Globus pallidus (tissue), 1 donor: ENCODE measurements at regions not wholly inside any gene's neighbourhood (a gene's known extent, or its start where the extent isn't known, plus 50 kb on each side); places are given as distances from the start of the nearest gene placed in this dataset.

ENCODE experiments used
- DNase-seq: peaks from one replicate; pipeline ENCODE4 v3.0.0-alpha.2; 2015; ENCODE audit warnings: low spot score

GRCh38 chr18:57202881-57203280 lies 56.0 kb downstream of the BOD1L2 start:
- DNase-seq, result no peak

GRCh38 chr18:57205641-57206040 lies 58.8 kb downstream of the BOD1L2 start:
- DNase-seq, result no peak

GRCh38 chr18:57207124-57207916 lies 60.4 kb downstream of the BOD1L2 start:
- DNase-seq, result no peak

GRCh38 chr18:57208047-57208446 lies 61.2 kb downstream of the BOD1L2 start:
- DNase-seq, result no peak

DNA sequence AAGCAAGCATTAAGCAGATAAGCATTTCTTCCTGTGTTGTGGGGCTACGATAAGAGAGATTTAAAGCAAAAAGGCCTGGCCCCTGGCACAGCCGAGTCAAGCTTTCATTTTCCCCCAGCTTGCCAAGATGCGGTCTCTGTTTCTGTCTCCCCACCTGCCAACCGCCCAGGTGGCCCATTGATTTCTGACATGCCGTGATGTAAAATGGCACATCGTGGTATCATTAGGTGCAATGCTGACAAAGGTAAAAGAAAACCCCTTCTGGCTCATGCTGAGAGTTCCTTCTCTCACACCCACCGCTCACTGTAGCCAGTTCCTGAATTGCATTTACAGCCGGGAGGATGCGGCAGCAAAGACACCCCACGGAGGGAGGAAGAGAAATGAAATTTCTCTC lies 62.8 kb downstream of the BOD1L2 start:
- DNase-seq, result no peak

- DNase-seq, result no peak
Measured at GRCh38 chr18:57210107-57210715, 63.3 kb downstream of the BOD1L2 start.

DNA sequence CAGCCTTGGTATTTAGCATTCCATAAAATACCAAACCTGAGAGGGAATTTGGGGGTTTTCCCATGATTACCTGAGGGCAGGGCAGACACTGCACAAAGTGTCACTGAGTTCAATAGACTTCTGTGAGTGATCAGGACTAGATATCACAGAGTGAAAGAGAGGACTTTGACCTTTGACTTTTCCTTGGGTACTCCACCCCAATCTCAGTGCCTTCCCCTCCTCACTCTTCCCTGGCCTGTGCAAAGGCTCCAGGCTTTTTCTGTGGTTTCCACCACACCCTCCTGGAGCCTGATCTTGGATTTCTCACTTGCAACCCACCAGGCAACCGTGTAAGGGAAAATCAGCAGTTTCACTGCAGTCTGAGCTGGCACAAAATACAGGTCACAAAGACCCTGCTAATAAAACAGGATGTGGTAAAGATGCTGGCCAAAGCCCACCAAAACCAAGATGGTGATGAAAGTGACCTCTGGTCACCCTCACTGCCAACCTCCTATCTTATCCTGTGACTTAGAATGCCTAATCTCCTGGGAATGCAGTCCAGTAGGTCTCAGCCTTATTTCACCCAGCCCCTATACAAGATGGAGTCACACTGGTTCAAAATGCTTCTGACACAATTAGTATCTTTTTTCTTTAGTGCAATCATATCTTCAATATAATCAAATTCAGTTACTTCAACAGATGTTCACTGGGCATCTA lies 64.0 kb downstream of the BOD1L2 start:
- no peak for DNase-seq

DNA sequence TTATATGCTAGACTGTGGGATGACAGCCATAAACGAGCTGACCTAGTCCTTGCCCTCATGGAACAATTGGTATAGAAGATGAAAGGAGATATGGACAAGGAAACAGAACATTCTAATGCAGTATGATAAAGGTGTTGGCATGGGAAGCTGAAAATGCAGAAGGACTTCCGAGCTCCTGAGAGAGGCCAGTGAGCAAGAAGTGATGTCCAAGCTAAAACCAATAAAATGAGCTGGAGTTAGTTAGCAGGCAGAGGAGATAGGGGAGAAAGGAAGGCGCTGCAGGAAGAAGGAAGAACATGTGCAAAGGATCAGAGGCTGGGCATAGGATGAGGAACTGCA lies 64.5 kb downstream of the BOD1L2 start:
- DNase-seq, result no peak

DNA sequence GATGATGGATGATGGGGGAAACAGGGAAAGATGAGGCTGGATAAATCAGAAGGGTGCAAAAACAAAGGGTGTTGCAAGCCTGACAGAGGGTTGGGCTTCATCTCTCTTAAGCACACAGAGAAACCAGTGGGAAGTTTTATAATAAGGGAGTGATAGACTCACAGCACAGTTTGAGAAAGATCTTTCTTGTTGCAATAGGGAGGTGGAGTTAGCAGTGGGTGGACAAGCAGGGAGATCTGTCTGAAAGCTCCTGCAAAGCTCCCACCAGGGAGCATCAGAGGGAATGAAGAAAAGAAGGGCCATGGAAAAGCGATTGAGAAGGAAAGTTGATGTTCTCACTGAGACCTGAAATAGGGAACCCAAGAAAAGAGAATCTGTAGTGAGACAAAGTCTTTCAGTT lies 64.9 kb downstream of the BOD1L2 start:
- no peak for DNase-seq

DNA sequence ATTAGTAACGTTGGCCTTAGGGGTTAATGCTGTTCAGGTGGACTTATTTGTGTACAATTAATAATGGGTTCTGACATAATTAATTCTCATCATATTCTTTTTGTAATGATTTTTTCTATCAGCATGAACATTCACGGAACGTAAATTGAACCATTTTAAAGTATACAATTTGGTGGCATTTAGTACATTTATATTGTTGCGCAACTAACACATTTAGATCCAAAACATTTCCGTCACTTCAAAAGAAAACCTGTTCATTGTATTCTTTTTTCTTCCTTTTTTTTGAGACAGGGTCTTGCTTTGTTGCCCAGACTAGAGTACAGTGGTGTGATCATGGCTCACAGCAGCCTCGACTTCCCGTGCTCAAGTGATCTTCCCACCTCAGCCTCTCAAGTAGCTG lies 65.8 kb downstream of the BOD1L2 start:
- DNase-seq, result no peak

DNA sequence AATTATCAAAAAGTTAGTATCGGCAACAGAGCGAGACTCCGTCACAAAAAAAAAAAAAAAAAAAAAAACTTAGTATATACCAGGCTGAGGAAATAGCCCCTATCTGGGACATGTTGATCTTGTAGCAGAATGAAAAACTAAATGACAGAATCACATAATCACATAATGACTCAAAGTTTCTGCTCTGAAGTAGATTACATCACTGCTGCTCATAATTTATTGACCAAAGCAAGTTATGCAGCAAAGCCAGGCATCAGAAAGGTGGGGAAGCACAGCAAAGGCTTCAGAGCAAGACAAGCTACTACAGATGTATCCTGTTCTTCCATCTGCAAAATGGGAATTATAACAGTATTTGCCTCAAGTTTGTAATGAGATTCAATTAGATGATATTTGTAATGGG lies 68.1 kb downstream of the BOD1L2 start:
- no peak for DNase-seq

DNA sequence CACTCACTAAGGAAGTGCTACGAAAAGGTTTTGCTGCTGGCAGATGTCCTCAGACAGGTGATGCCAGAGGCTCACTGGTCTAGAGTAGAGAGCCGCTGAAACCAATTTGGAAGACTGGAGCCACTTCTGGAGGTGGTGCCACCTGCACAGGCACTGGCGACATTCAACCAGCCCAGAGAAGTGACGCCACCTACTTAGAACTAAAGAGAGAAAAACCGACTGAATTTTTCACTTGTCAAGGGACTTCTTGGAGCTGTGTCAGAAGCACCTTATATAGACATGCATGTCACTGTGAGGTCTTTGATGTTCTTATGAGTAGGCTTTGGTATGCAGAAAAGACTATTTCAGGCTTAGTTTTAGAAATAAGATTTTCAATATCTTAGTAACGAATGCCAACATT lies 71.4 kb downstream of the BOD1L2 start:
- DNase-seq, result no peak

GRCh38 chr18:57219964-57220363 lies 73.1 kb downstream of the BOD1L2 start:
- no peak for DNase-seq

DNA sequence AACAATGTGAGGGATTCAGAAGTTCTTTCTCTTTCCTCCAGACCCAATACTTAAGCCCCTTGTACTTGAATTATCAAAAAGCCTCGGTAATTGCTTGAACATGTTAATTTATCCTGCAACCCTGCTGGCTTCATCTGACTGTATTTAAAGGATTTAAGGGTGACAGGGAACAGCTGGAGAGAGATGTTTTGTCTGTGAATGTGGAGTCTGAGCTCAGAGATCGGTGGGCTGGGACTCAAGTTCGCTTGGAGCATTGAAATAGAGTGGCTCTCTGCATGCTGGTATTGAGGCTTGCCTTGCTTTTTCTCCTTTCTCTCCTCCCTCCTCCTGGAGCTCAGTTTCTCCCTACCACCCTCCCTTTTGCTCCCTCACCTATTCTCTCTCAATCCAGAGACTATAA lies 73.6 kb downstream of the BOD1L2 start:
- DNase-seq, result no peak

GRCh38 chr18:57220930-57221483 lies 74.1 kb downstream of the BOD1L2 start:
- DNase-seq, result no peak

DNA sequence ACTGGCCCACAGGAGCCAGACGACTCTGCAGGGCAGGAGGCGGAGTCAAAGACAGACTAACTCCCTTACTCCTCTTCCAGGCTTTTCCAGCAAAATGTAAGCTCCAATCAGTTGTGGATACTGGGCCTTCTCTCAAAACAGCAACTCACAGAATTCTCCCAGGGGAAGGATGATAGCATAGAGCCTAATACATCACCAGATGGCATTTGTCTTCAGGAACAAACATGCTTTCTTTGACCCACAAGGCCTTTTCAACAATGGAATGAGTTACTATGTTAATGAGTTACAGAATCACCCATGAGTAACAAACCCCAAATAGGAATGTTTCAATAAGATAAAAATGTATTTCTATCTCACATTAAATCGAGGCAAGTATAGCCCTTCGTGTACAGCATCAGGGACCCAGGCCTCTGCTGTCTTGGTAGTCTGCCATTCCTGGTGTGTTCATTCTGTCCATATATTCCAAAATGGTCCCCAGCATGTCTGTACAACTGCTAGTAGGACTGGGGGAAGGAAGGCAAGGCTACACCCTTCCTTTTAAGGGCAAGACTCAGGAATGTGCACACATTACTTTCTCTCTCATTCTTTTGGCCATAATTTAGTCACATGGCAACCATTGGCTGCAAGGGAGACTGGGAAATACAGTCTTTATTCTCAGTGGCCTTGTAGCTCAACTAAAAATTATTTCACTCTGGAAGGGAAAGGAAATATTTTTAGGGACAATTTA lies 76.4 kb downstream of the BOD1L2 start:
- DNase-seq, result no peak

DNA sequence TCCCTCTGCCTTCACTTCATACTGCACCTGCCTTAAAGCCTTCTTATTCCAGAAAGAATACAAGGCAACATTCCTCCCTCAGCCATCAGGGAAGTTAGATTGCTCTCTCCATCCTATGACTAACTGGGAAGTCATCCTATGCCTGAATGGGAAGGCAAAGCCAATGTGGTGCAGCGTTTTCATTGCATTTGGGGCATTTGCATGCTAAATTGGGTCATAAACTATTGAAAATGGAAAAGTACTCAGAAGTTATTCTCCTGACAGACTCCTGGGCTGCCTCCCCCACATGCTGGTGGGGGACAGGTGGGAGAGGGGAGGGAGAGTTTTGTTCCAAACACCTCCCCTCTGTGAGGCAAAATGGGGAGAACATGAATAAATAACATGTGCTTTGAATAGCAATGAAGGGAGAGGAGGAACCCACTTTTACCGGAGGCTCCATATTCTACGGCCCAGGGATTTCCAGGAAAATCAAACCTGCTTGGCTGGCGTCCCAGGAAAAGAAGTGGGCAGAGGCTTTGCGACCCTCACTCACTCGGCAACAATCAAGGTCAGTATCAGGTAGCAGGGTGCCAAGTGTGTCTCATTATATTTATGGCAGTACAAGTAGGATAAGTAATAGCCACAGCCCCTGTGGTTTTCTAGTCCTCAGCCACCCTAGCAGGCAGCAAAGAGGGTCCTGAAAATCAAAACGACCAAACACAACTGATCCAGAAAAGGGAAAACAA lies 84.1 kb downstream of the BOD1L2 start:
- DNase-seq, result no peak

GRCh38 chr18:57231864-57232263 lies 85.0 kb downstream of the BOD1L2 start:
- DNase-seq, result peak; percentile 54

DNA sequence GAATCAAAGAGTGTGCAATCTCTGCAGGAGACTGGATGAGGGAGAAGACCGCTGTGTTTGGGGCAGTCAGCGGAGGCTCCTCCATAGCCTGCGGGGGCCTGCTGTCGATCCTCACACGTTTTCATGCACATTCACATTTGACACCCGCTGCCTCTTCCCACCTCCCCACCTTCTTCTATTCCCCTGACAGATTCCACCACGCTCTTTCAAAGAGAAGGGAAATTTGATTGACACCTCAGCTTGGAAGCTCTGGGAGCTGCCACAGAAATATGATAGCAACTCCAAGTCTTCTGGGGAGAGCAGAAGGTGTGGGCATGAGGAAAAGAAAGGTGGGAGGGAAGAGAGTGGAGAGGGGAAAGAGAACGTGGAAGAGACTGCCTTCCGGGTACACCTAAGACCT lies 87.5 kb downstream of the BOD1L2 start:
- DNase-seq, result no peak

DNA sequence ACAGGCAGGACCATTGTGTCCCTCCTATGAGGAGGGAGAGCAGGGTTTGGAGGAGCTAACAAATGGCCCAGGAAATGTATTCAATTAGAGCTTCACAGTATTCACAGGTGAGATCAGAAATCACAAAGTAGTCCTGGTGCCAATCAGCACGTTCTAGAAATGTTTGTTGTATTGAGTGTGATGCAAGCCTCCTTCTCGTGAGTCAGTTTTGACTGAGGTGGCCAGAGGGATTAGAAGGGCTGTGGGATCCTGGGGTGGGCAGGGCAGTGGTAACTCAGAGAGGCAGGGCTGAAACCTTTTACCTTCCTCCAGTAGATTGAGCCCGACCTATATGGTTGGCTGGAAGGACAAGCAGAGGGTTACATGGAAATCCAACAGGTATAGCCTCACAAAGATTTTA lies 95.0 kb downstream of the BOD1L2 start:
- DNase-seq, result no peak

DNA sequence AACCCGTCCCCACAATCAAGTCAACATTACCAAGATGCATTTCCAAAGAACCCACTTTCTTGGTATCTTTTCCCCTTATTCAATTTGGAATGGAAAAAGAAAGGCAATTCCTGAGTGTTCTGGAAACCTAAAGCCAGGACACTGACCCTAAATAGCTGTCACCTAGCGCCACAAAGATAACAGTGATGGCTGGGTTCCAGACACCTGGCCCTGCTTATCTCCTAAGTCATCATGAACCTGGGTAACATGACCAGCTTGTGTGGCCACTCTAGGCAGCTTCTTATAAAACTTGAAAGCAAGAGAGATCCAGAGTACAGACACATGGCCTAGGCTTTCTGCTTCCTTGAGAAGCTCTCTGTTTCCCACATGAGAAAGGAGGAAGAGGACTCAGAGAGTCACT lies 95.4 kb downstream of the BOD1L2 start:
- no peak for DNase-seq
